PC-3 (cell line): ENCODE measurements at regions not wholly inside any gene's neighbourhood (a gene's known extent, or its start where the extent isn't known, plus 50 kb on each side); places are given as distances from the start of the nearest gene placed in this dataset.

Source experiments
- ATAC-seq: fragments of 200-7000 bp; cut with Tn5 transposase; 2 replicates; pipeline ENCODE4 v1.9.1; 2020; ENCODE audit warnings: mild to moderate bottlenecking, moderate library complexity
- BruUV-seq: library from RNA; stranded (reverse); fragments of 400-500 nt; replicated peaks from 2 replicates; lab custom pipeline; 2021; lab: Mats Ljungman, UMichigan
- CTCF ChIA-PET: fragments of 300-600 bp; sonication (Branson Sonifier 250); formaldehyde crosslinking; loops from one replicate; lab custom pipeline; 2022; ENCODE audit warnings: antibody characterized with exemption; lab: Charles Lee
- POLR2A ChIA-PET: fragments of 300-600 bp; sonication (Branson Sonifier 250); formaldehyde crosslinking; loops from one replicate; lab custom pipeline; 2022; ENCODE audit warnings: antibody characterized with exemption; ENCODE audit not compliant: unreplicated experiment; lab: Charles Lee
- DNase-seq: peaks from one replicate; pipeline ENCODE4 v3.0.0-alpha.2; 2015
- H2AFZ ChIP-seq: fragments of 300-600 bp; sonication (generic); 2 replicates; pipeline ENCODE4 v1.6.0; 2016; ENCODE audit warnings: antibody characterized with exemption, low read length
- H3F3A ChIP-seq: fragments of 300-600 bp; sonication (generic); one replicate; pipeline ENCODE4 v1.6.0; 2017; ENCODE audit warnings: antibody characterized with exemption, low read length, control low read depth, mild to moderate bottlenecking; ENCODE audit not compliant: unreplicated experiment
- H3K27ac ChIP-seq: fragments of 300-600 bp; sonication (generic); 2 replicates; pipeline ENCODE4 v1.5.1; 2016; ENCODE audit warnings: mild to moderate bottlenecking, low read length
- H3K27me3 ChIP-seq: fragments of 300-600 bp; sonication (generic); 2 replicates; pipeline ENCODE4 v1.6.1; 2016; ENCODE audit warnings: low read length, mixed read lengths
- H3K36me3 ChIP-seq: fragments of 300-600 bp; sonication (generic); 2 replicates; pipeline ENCODE4 v1.6.1; 2016; ENCODE audit warnings: low read depth, mixed run types, low read length, mixed read lengths
- H3K4me1 ChIP-seq: fragments of 300-600 bp; sonication (generic); 2 replicates; pipeline ENCODE4 v1.5.1; 2016; ENCODE audit warnings: low read length; ENCODE audit not compliant: insufficient read depth
- H3K4me2 ChIP-seq: fragments of 300-600 bp; sonication (generic); 2 replicates; pipeline ENCODE4 v1.6.0; 2016; ENCODE audit warnings: low read length
- H3K4me3 ChIP-seq: fragments of 300-600 bp; sonication (generic); 2 replicates; pipeline ENCODE4 v1.5.1; 2016; ENCODE audit warnings: mild to moderate bottlenecking, low read length, mixed read lengths
- H3K79me2 ChIP-seq: fragments of 300-600 bp; sonication (generic); 2 replicates; pipeline ENCODE4 v1.6.1; 2017; ENCODE audit warnings: low read length, mixed read lengths
- H3K9ac ChIP-seq: fragments of 300-600 bp; sonication (generic); 2 replicates; pipeline ENCODE4 v1.6.0; 2016; ENCODE audit warnings: mild to moderate bottlenecking, low read length
- H3K9me2 ChIP-seq: fragments of 300-600 bp; sonication (generic); replicated peaks from 2 replicates; pipeline ENCODE4 v1.6.1; 2016; ENCODE audit warnings: mixed run types, low read length, mixed read lengths
- H3K9me3 ChIP-seq: fragments of 300-600 bp; sonication (generic); 2 replicates; pipeline ENCODE4 v1.6.1; 2016; ENCODE audit warnings: low read length, mixed read lengths
- H4K20me1 ChIP-seq: fragments of 300-600 bp; sonication (generic); 2 replicates; pipeline ENCODE4 v1.6.1; 2016; ENCODE audit warnings: low read length, mixed read lengths
- EZH2 ChIP-seq: fragments of 300-600 bp; sonication (generic); IDR thresholded peaks from one replicate; pipeline ENCODE4 v1.6.1; 2017; ENCODE audit warnings: antibody characterized with exemption, mild to moderate bottlenecking, low read length; ENCODE audit not compliant: unreplicated experiment
- EZH2phosphoT487 ChIP-seq: fragments of 300-600 bp; sonication (generic); IDR thresholded peaks from 2 replicates; pipeline ENCODE4 v1.6.1; 2018; ENCODE audit warnings: mild to moderate bottlenecking, antibody characterized with exemption, low read length, borderline replicate concordance
- intact Hi-C: fragments of 100-400 bp; cut with micrococcal nuclease; formaldehyde crosslinking; loops from 2 replicates; pipeline ENCODE4 v1.9.0; 2023
- TF ChIP-seq, protein P1 (sequence below): fragments of 300-600 bp; sonication (generic); conservative IDR thresholded peaks from 2 replicates; pipeline ENCODE4 v1.5.1; 2017; ENCODE audit warnings: antibody characterized with exemption, low read depth, mild to moderate bottlenecking, low read length

- TF ChIP-seq EZH2 (no peak), EZH2phosphoT487 (no peak)
- TF ChIP-seq, protein P1, sequence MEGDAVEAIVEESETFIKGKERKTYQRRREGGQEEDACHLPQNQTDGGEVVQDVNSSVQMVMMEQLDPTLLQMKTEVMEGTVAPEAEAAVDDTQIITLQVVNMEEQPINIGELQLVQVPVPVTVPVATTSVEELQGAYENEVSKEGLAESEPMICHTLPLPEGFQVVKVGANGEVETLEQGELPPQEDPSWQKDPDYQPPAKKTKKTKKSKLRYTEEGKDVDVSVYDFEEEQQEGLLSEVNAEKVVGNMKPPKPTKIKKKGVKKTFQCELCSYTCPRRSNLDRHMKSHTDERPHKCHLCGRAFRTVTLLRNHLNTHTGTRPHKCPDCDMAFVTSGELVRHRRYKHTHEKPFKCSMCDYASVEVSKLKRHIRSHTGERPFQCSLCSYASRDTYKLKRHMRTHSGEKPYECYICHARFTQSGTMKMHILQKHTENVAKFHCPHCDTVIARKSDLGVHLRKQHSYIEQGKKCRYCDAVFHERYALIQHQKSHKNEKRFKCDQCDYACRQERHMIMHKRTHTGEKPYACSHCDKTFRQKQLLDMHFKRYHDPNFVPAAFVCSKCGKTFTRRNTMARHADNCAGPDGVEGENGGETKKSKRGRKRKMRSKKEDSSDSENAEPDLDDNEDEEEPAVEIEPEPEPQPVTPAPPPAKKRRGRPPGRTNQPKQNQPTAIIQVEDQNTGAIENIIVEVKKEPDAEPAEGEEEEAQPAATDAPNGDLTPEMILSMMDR, result no peak
- DNase-seq (no peak), ATAC-seq (no peak)
- Histone ChIP-seq H3K79me2 (no peaks in the 10 kb centered on the region), H2AFZ (no peak overlapping the region), H3K4me3 (no peak overlapping the region), H3K9me3 (no peaks in the 10 kb centered on the region), H3K9ac (no peak overlapping the region), H3K27me3 (no peaks in the 10 kb centered on the region), H3F3A (no peaks in the 10 kb centered on the region), H3K36me3 (no peaks in the 10 kb centered on the region), H3K4me2 (no peak overlapping the region), H3K9me2 (no peaks in the 10 kb centered on the region), H3K4me1 (no peaks in the 10 kb centered on the region), H3K27ac (no peak overlapping the region), H4K20me1 (no peaks in the 10 kb centered on the region)
- POLR2A ChIA-PET, result interaction anchor here (0.6 kb wide), 1 partner anchor 80 kb away, joined by 3 read pairs; no protein-coding TSS in a partner anchor
- CTCF ChIA-PET, result no interaction called here
- no TSS peak for BruUV-seq
- intact Hi-C loops, result no loop called here
Measured at GRCh38 chr5:124514956-124515355, 231.5 kb downstream of the ZNF608 start.

DNA sequence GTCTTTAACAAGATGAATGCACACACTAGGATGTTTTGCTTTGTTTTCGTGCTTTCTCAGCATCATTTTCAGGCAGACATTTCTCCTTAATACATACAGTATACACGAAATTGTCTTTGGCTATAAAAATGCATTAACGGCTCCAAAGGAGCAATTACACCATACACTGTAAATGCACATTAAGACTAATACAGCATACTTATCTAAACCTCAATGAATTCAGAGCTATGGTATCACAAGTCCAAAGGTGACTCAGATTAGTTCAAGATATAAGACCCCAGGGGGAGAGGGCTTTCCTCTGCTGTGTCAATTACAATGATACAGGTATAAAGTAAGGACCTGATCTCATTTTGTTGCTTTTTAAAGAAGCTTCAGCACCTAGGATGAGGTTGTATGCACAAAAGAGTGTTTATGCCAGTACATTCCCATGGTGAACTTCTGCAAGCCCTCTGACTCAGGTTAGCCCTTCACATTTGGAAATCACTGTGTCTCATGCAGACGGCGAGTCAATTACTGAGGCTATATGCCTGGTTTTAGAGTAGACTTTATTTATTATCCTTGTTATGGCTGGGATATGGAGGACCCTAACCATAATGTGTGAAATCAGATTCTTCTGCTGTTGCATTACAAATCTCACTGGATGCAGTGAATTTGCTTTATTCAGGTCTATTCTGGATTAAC is 233.3 kb downstream of the ZNF608 start:
- H3K9me3 ChIP-seq, result no peaks in the 10 kb centered on the region
- H2AFZ ChIP-seq, result no peak overlapping the region
- ChIA-PET POLR2A (no interaction called here), CTCF (no interaction called here)
- H3K9me2 ChIP-seq, result no peaks in the 10 kb centered on the region
- BruUV-seq, result no TSS peak
- no peaks in the 10 kb centered on the region for H3K36me3 ChIP-seq
- no peak overlapping the region for H3K27ac ChIP-seq
- H4K20me1 ChIP-seq, result no peaks in the 10 kb centered on the region
- no peaks in the 10 kb centered on the region for H3F3A ChIP-seq
- DNase-seq (no peak), ATAC-seq (no peak)
- no peak overlapping the region for H3K9ac ChIP-seq
- H3K4me2 ChIP-seq, result no peak overlapping the region
- no peaks in the 10 kb centered on the region for H3K27me3 ChIP-seq
- no peaks in the 10 kb centered on the region for H3K4me1 ChIP-seq
- no peaks in the 10 kb centered on the region for H3K79me2 ChIP-seq
- no peak overlapping the region for H3K4me3 ChIP-seq
- no peak for TF ChIP-seq EZH2phosphoT487
- no peak for TF ChIP-seq EZH2
- TF ChIP-seq, protein P1, result no peak
- intact Hi-C loops, result no loop called here

DNA sequence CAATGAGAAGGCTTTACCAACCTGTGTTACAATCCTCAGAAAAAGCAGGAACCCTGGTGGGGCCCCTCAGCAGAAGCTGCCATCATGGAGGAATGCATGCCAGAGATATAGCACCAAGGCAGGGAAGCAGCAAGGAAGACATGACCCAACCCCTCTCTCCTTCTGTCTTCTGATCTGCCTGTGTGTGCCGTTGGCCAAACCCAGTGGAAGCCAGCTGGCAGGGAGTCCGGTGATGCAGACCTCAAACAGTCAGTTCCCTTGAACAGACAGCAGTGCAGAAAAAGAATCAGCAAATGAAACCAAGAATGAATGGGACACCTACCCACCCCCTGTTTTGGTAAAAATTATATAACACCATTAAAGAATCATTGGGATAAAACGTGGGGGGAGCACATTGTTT is 234.2 kb downstream of the ZNF608 start:
- ChIA-PET CTCF (no interaction called here), POLR2A (no interaction called here)
- Histone ChIP-seq H4K20me1 (no peaks in the 10 kb centered on the region), H3K4me3 (no peak overlapping the region), H3K9me3 (no peaks in the 10 kb centered on the region), H3K79me2 (no peaks in the 10 kb centered on the region), H3K9ac (no peak overlapping the region), H3K4me2 (no peak overlapping the region), H3K9me2 (no peaks in the 10 kb centered on the region), H3F3A (no peaks in the 10 kb centered on the region), H3K27ac (no peak overlapping the region), H3K27me3 (no peaks in the 10 kb centered on the region), H2AFZ (no peak overlapping the region), H3K36me3 (no peaks in the 10 kb centered on the region), H3K4me1 (no peaks in the 10 kb centered on the region)
- no TSS peak for BruUV-seq
- ATAC-seq (no peak), DNase-seq (no peak)
- TF ChIP-seq, protein P1, result no peak
- no peak for TF ChIP-seq EZH2phosphoT487
- TF ChIP-seq EZH2, result no peak
- intact Hi-C loops, result no loop called here
